ENCODE measurements at regions not wholly inside any gene's neighbourhood (a gene's known extent, or its start where the extent isn't known, plus 50 kb on each side); places are given as distances from the start of the nearest gene placed in this dataset.

DNA sequence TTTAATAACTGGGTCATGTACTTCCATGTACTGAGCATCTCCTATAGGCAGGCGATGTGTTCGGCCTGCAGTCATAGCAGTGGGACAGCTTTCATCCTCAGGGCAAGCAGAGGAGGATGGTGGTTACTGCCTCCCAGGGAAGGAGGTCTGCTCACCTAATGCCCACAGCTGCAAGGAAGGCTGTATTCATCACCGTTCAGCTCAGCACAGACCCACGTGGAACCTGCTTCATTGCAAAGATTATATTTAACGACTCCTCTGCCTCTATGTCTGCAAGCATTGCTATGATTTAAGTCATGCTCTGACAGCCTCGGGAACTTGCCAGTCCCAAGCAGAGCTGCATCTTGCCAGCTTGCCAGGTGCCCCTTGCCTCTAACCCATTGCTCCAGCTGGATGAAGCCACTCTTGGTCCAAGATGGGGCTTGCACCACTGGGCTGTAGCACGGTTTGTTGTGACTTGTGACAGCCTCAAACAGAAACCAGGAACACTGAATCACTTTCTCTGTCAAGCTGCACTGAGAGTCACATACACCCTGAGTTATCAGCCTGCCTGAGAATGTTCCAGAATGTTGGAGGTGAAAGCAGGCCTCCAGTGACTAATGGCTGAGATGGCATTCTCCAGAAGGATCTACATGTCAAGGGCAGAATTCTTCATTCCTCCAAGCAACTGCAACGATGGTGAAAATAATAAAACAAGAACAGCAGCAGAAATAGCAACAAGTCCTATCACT is 651.1 kb upstream of the ID2 start:
- no peak overlapping the region for H3K9ac ChIP-seq (ENCODE audit: low read depth, low read length, poor library complexity, severe bottlenecking)
- no peaks in the 10 kb centered on the region for H4K20me1 ChIP-seq (ENCODE audit: insufficient read depth, low read length, poor library complexity, severe bottlenecking)
- H3K4me1 ChIP-seq (ENCODE audit: insufficient read depth, low read length, poor library complexity, severe bottlenecking): no peaks in the 10 kb centered on the region
- no peaks in the 10 kb centered on the region for H3K27me3 ChIP-seq (ENCODE audit: insufficient read depth, low read length, poor library complexity, severe bottlenecking)
- H3F3A ChIP-seq (ENCODE audit: low read depth): no peaks in the 10 kb centered on the region
- H3K79me2 ChIP-seq (ENCODE audit: insufficient read depth, low read length): no peaks in the 10 kb centered on the region
- TF ChIP-seq, protein P1, sequence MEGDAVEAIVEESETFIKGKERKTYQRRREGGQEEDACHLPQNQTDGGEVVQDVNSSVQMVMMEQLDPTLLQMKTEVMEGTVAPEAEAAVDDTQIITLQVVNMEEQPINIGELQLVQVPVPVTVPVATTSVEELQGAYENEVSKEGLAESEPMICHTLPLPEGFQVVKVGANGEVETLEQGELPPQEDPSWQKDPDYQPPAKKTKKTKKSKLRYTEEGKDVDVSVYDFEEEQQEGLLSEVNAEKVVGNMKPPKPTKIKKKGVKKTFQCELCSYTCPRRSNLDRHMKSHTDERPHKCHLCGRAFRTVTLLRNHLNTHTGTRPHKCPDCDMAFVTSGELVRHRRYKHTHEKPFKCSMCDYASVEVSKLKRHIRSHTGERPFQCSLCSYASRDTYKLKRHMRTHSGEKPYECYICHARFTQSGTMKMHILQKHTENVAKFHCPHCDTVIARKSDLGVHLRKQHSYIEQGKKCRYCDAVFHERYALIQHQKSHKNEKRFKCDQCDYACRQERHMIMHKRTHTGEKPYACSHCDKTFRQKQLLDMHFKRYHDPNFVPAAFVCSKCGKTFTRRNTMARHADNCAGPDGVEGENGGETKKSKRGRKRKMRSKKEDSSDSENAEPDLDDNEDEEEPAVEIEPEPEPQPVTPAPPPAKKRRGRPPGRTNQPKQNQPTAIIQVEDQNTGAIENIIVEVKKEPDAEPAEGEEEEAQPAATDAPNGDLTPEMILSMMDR (conservative IDR thresholded peaks at IDR 0.05; ENCODE audit: low read length): no peak
- no peaks in the 10 kb centered on the region for H3K9me3 ChIP-seq (ENCODE audit: insufficient read depth, low read depth, low read length)
- H3K9me2 ChIP-seq (replicated peaks; ENCODE audit: low read depth, low read length): no peaks in the 10 kb centered on the region
- H3K4me2 ChIP-seq (ENCODE audit: low read depth, low read length, poor library complexity, severe bottlenecking): no peak overlapping the region
- no peaks in the 10 kb centered on the region for H3K36me3 ChIP-seq (ENCODE audit: insufficient read depth, low read length)
- no peak overlapping the region for H3K4me3 ChIP-seq (ENCODE audit: low read length, poor library complexity, severe bottlenecking)
- H2AFZ ChIP-seq (ENCODE audit: low read length): no peak overlapping the region

DNA sequence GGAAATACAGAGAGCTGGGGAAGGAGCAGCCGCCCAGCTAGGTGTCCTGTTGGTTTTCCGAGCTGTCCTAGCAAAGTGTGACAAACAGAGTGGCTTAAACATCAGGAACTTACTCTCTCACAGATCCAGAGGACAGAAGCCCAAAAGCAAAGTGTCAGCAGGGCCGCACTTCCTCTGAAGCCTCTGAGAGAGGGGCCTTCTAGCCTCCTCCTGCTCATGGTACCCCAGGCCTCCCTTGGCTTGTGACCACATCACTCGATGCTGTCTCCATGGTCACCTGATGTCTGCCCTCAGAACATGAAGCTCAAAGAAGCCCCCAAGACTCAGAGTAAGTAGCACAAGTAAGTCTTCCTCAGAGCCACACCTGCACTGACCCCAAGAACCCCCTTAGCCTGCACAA is 650.5 kb upstream of the ID2 start:
- Histone ChIP-seq H3K36me3 (ENCODE audit: insufficient read depth, low read length) (no peaks in the 10 kb centered on the region), H3K9ac (ENCODE audit: low read depth, low read length, poor library complexity, severe bottlenecking) (no peak overlapping the region), H3K9me2 (replicated peaks; ENCODE audit: low read depth, low read length) (no peaks in the 10 kb centered on the region), H3K9me3 (ENCODE audit: insufficient read depth, low read depth, low read length) (no peaks in the 10 kb centered on the region), H2AFZ (ENCODE audit: low read length) (no peak overlapping the region), H3K79me2 (ENCODE audit: insufficient read depth, low read length) (no peaks in the 10 kb centered on the region), H3F3A (ENCODE audit: low read depth) (no peaks in the 10 kb centered on the region), H3K4me1 (ENCODE audit: insufficient read depth, low read length, poor library complexity, severe bottlenecking) (no peaks in the 10 kb centered on the region), H3K4me3 (ENCODE audit: low read length, poor library complexity, severe bottlenecking) (no peak overlapping the region), H3K27me3 (ENCODE audit: insufficient read depth, low read length, poor library complexity, severe bottlenecking) (no peaks in the 10 kb centered on the region), H3K4me2 (ENCODE audit: low read depth, low read length, poor library complexity, severe bottlenecking) (no peak overlapping the region), H4K20me1 (ENCODE audit: insufficient read depth, low read length, poor library complexity, severe bottlenecking) (no peaks in the 10 kb centered on the region)
- no peak for TF ChIP-seq EZH2phosphoT487 (IDR thresholded peaks at IDR 0.05; ENCODE audit: borderline replicate concordance)
- TF ChIP-seq, protein P1 (conservative IDR thresholded peaks at IDR 0.05; ENCODE audit: low read length): no peak

DNA sequence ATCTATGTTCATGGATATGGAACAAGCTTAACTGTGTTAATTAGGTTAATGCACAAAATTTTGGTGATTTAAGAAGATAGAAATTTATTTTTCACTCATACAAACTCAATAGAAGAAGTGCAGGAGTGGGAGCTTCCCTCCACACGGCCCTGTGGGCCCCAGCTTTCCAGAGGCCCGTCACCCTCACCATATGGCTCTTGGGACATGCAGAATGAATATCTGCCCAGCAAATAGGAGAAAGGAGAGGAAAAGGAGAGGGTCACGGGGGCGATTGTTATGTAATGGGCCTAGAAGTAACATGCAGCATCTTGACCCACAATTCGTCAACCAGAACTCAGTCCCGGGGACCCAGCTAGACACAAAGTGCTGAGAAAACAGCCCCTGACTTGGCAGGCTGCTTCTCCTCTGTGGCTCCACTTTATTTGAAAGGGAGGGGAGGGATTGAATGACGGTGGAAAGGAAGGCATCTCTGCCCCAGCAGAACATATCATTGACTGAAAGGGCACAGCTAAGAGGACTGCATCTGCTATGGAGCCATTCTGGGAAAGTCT is 648.2 kb upstream of the ID2 start:
- no peaks in the 10 kb centered on the region for H3K4me1 ChIP-seq (ENCODE audit: insufficient read depth, low read length, poor library complexity, severe bottlenecking)
- H3K27me3 ChIP-seq (ENCODE audit: insufficient read depth, low read length, poor library complexity, severe bottlenecking): no peaks in the 10 kb centered on the region
- no peak overlapping the region for H3K4me3 ChIP-seq (ENCODE audit: low read length, poor library complexity, severe bottlenecking)
- no peaks in the 10 kb centered on the region for H3K79me2 ChIP-seq (ENCODE audit: insufficient read depth, low read length)
- H3K9me2 ChIP-seq (replicated peaks; ENCODE audit: low read depth, low read length): no peaks in the 10 kb centered on the region
- H3F3A ChIP-seq (ENCODE audit: low read depth): no peaks in the 10 kb centered on the region
- no peak overlapping the region for H3K9ac ChIP-seq (ENCODE audit: low read depth, low read length, poor library complexity, severe bottlenecking)
- no peaks in the 10 kb centered on the region for H3K36me3 ChIP-seq (ENCODE audit: insufficient read depth, low read length)
- no peak overlapping the region for H3K4me2 ChIP-seq (ENCODE audit: low read depth, low read length, poor library complexity, severe bottlenecking)
- H4K20me1 ChIP-seq (ENCODE audit: insufficient read depth, low read length, poor library complexity, severe bottlenecking): no peaks in the 10 kb centered on the region
- TF ChIP-seq EZH2phosphoT487 (IDR thresholded peaks at IDR 0.05; ENCODE audit: borderline replicate concordance): no peak
- TF ChIP-seq, protein P1 (conservative IDR thresholded peaks at IDR 0.05; ENCODE audit: low read length): no peak
- no peak overlapping the region for H2AFZ ChIP-seq (ENCODE audit: low read length)
- no peaks in the 10 kb centered on the region for H3K9me3 ChIP-seq (ENCODE audit: insufficient read depth, low read depth, low read length)

Data from Loucy (cell line).